ENCODE measurements at regions not wholly inside any gene's neighbourhood (a gene's known extent, or its start where the extent isn't known, plus 50 kb on each side); places are given as distances from the start of the nearest gene placed in this dataset.
A peak's percentile ranks its signal among the peaks of the same experiment; 100 is the strongest.

DNA sequence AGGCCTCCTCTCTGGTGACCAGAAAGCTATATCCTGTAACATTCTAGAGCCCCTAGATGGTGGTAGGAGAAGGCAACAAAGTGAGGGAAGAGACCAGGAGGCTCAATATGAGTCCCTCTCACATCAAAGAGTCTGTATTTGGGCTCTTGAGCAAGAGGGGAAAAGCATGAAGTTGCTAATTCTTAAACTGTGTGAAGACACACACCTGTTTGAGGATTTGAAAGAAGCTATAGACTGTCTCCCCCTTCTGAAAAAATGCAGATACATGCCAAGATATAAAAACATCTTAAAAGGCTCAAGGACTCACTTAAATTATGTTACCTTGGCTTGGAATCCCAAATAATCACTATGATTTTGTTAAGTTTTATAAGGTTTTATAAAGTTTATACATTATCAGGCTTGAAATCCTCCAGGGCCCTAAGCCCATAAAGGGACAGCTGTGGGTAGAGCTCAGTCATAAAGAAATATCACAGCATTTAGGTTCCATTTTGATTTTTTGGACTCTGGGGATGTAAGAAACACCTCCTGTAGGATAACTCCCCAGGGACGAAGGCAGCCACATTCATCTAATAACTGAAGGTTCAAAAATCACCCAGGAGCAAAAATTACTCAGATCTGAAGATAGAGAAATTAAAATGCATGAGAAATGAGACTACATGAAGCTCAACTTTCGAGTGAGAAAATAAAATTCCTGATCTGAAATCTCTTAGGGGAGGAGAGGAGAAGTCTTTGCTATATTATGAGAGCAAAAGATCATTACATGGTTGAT lies 136.1 kb upstream of the LGALSL start:
- no peak for DNase-seq (ENCODE audit: low spot score)

- DNase-seq (ENCODE audit: low spot score): no peak
Measured at GRCh38 chr2:64318476-64318748, 135.6 kb upstream of the LGALSL start.

DNA sequence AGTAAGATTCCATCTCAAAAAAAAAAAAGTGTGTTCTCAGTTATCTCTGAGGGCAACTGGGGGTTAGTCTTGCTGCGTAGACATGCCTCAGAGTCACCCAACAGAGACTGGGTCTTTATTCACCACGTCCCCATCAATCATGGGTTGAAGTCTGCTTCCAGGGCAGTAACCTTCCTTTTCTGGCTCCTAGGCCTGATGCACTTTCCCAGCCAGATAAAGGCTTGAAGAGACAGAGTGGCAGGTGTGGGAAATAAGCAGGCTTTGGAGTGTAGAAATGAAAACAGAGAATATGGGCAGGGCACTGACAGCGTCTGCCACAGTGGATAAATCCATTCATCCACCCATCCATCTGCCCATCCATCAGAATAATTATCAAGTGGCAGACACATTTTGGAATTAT lies 134.1 kb upstream of the LGALSL start:
- no peak for DNase-seq (ENCODE audit: low spot score)

DNA sequence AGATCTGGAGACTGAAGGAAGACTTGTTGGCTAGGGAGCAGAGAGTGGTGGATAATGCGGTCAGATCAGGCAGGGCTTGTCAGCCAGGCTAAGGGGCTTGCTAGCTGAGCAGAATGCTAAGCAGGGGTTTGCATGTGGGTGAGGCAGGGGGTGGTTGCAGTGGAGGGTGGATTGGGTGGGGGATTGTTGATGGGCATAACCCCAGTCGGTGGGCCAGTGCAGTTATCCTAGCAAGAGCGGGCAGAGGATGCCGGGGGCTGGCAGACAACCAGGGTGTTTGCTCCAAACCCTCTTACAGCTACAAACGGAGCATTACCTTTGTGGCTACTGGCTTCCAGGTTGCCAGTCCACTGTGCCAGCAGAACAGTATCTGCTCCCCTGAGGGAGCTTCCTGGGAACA lies 131.5 kb upstream of the LGALSL start:
- DNase-seq (ENCODE audit: low spot score): no peak

- DNase-seq (ENCODE audit: low spot score): no peak
Measured at GRCh38 chr2:64323197-64323596, 130.8 kb upstream of the LGALSL start.

DNA sequence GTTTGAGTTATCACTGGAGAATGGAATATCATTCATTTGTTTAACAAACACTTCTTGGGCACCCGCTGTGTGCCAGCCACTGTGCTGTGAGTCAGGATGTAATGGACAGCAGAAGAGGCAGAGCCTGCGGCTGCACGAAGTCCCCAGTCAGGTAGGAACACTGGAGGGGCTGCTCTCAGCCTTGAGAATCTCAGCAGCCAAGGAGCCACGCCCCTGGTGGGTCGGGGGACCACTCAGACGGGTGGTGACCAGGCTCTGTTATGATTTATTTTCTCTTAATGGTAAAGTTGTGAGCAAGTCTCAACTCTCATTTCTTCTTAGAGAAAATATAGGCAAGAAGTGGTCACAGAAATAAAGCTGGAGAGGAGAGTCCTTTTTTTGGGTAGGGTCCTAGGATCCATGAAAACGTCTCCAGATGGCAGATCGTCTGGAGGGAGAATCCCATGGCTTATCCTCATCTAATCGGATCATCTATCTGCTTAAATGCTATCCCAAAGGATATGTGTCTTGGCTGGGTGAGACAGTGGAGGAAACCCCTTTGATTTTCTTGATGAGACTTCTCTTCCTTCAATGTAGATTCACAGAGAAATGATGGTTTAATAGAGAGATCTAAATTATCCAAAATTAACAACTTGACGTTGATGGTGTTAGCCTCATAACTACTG lies 129.1 kb upstream of the LGALSL start:
- no peak for DNase-seq (ENCODE audit: low spot score)

GRCh38 chr2:64325477-64325851 lies 128.5 kb upstream of the LGALSL start:
- DNase-seq (ENCODE audit: low spot score): no peak

- DNase-seq (ENCODE audit: low spot score): no peak
Measured at GRCh38 chr2:64325852-64326577, 127.9 kb upstream of the LGALSL start.

GRCh38 chr2:64326578-64327050 lies 127.3 kb upstream of the LGALSL start:
- DNase-seq (ENCODE audit: low spot score): no peak

- DNase-seq (ENCODE audit: low spot score): no peak
Measured at GRCh38 chr2:64327129-64327509, 126.8 kb upstream of the LGALSL start.

DNA sequence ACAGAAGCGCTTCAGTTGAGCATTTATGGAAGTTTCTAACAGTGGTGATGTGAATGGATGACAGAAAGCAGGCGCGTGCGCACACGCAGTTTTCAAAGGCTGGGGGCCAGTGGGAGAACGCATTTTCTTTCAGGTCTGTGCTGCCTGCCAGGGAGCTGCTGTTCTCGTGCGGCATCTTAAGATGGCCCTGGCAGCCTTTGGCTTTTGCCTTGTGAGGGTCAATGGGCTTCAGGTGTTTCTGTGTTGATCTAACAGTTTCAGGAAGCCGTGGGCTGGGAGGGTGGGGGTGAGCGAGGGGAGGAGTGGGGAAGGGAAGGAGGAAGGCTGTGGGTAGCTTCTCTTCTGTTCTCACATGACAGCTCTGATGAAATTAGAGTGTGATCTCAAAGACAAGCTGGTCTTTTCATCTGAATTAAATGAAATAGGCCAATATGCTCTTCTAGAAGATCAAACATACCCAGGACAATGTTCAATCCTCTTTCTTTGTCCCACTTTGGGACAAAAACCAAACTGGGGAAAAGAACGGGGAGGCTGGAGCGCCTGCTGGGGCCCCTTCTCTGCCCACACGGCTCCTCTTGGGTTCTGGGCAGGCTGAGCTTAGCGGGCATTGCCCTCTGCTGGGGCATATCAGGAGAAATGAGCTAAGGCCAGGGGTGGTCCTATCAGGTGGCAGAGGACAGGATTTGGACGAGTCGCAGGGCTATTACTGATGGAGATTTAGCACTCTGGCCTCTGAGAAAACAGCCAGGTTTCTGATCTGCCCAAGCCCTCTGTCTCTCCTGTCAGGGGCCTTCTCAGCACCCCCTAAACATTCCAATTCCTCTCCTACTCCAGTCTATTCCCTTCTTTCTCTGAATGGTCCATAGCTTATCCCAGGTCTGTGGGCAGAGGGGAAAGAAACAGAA lies 126.2 kb upstream of the LGALSL start:
- peak; percentile 42 for DNase-seq (ENCODE audit: low spot score)

DNA sequence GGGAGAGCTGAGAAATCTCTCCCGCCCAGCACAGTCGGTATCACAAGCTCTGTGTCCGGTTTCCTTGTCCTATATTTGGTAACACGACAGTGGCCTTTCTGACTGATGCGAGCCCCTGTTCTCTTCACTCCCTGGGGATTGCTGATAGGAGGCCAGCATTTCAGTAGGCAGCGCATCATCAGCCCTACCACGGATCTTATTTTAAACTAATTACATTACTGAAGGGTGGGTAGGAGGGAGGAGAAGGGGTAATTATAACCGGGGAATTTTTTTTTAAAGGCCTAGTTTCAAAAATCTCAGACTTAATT lies 125.6 kb upstream of the LGALSL start:
- no peak for DNase-seq (ENCODE audit: low spot score)

- no peak for DNase-seq (ENCODE audit: low spot score)
Measured at GRCh38 chr2:64328756-64329155, 125.2 kb upstream of the LGALSL start.

GRCh38 chr2:64329848-64330247 lies 124.1 kb upstream of the LGALSL start:
- DNase-seq (ENCODE audit: low spot score): no peak

GRCh38 chr2:64330281-64331113 lies 123.5 kb upstream of the LGALSL start:
- peak; percentile 40 for DNase-seq (ENCODE audit: low spot score)

- DNase-seq (ENCODE audit: low spot score): no peak
Measured at GRCh38 chr2:64331114-64331645, 122.8 kb upstream of the LGALSL start.

DNA sequence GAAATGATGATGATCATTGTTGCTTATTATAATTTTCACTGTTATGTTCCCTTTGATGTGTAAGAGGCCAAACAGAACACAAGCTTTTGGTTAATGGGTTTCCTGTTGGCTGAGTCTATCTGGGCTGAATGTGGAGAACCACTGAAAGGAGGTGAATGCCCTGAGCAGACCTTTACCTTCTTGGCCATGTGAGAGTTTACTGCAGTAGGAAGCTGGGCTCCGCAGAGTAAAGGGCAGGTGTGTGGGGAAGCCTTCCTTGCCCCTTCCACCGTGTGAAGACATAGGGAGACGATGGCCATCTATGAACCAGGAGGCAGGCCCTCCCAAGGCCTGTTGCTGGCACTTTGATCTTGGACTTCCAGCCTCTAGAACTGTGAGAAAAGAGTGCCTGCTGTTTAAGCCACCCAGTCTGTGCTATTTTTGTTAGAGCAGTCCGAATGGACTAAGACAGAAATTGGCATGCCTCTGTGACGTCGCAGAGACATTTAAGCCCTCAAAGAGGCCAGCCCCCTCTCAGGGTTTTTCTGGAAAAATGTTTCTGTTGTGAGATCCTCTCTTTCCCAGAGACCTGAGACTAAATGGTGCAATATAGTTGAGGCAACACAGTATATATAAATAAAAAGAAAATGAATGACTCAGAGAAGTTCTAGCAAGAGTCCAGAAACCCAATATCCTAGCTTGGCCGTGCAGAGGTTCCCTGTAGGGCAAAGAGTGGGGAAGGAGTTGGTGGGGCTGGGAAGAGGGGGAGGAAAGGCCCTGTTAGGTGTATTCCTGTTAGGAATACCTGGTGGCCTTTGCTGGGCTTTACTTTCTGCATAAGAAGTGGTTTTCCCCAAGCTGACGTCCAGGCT lies 121.9 kb upstream of the LGALSL start:
- no peak for DNase-seq (ENCODE audit: low spot score)

- no peak for DNase-seq (ENCODE audit: low spot score)
Measured at GRCh38 chr2:64336171-64336570, 117.8 kb upstream of the LGALSL start.

- no peak for DNase-seq (ENCODE audit: low spot score)
Measured at GRCh38 chr2:64337314-64337713, 116.6 kb upstream of the LGALSL start.

- no peak for DNase-seq (ENCODE audit: low spot score)
Measured at GRCh38 chr2:64338108-64338507, 115.9 kb upstream of the LGALSL start.

All from hepatic stellate cell (primary cell).